Naive B cell (primary cell): ENCODE measurements at regions not wholly inside any gene's neighbourhood (a gene's known extent, or its start where the extent isn't known, plus 50 kb on each side); places are given as distances from the start of the nearest gene placed in this dataset.
A peak's percentile ranks its signal among the peaks of the same experiment; 100 is the strongest.

Source experiments
- ATAC-seq, 2 donors: fragments of 150-1000 bp; cut with Tn5 transposase; 2 replicates each; pipeline ENCODE4 v1.10.0; 2021; ENCODE audit warnings: low read depth in 2 of 2, mild to moderate bottlenecking in 2 of 2, moderate library complexity in 2 of 2
- DNase-seq: peaks from one replicate; pipeline ENCODE4 v3.0.0; 2022
- H3K27ac Mint-ChIP-seq, 6 donors: one replicate each; pipeline ENCODE4 v1.8.0; 2020 to 2022; ENCODE audit warnings: mild to moderate bottlenecking in 6 of 6, mixed read lengths in 6 of 6, moderate library complexity in 5 of 6, inconsistent platforms in 2 of 6
- H3K27me3 Mint-ChIP-seq, 3 donors: one replicate each; pipeline ENCODE4 v1.8.0; 2021 to 2022; ENCODE audit warnings: mixed read lengths in 3 of 3, mild to moderate bottlenecking in 1 of 3
- H3K36me3 Mint-ChIP-seq, 2 donors: one replicate each; pipeline ENCODE4 v1.8.0; 2020 to 2022; ENCODE audit warnings: mixed read lengths in 2 of 2, inconsistent platforms in 1 of 2, mild to moderate bottlenecking in 1 of 2
- H3K4me1 Mint-ChIP-seq, 3 donors: one replicate each; pipeline ENCODE4 v1.8.0; 2020 to 2022; ENCODE audit warnings: mixed read lengths in 3 of 3, inconsistent platforms in 1 of 3, mild to moderate bottlenecking in 1 of 3, moderate library complexity in 1 of 3
- H3K4me3 Mint-ChIP-seq, 8 donors: one replicate each; pipeline ENCODE4 v1.8.0; 2020 to 2022; ENCODE audit warnings: mild to moderate bottlenecking in 8 of 8, mixed read lengths in 8 of 8, moderate library complexity in 8 of 8, inconsistent platforms in 2 of 8
- H3K9me3 Mint-ChIP-seq, 7 donors: one replicate each; pipeline ENCODE4 v1.8.0; 2020 to 2022; ENCODE audit warnings: mixed read lengths in 7 of 7, mild to moderate bottlenecking in 5 of 7, inconsistent platforms in 2 of 7, moderate library complexity in 1 of 7

- no peak for DNase-seq
- H3K36me3 Mint-ChIP-seq: no peaks in the 10 kb centered on the region
Observed at GRCh38 chr5:53331463-53331862, 149.0 kb upstream of the FST start.

GRCh38 chr5:53333160-53333559 is 147.3 kb upstream of the FST start:
- ATAC-seq: no peak
- H3K9me3 Mint-ChIP-seq: peaks cover 0 to 4% (median 0%) of the 10 kb centered on the region in 7 donors
- no peak overlapping the region for H3K4me3 Mint-ChIP-seq
- peaks cover 0 to 3% (median 0%) of the 10 kb centered on the region in 3 donors for H3K27me3 Mint-ChIP-seq
- H3K36me3 Mint-ChIP-seq: no peaks in the 10 kb centered on the region
- no peaks in the 10 kb centered on the region for H3K4me1 Mint-ChIP-seq
- DNase-seq: no peak
- no peak overlapping the region for H3K27ac Mint-ChIP-seq

More at GRCh38 chr5:53331463-53331862, 149.0 kb upstream of the FST start:
- Mint-ChIP-seq H3K4me3 (no peak overlapping the region), H3K27me3 (peaks cover 0 to 3% (median 0%) of the 10 kb centered on the region in 3 donors), H3K27ac (no peak overlapping the region), H3K4me1 (no peaks in the 10 kb centered on the region), H3K9me3 (peaks cover 0 to 4% (median 0%) of the 10 kb centered on the region in 7 donors)
- no peak for ATAC-seq

- ATAC-seq (no peak), DNase-seq (no peak)
- Mint-ChIP-seq H3K4me3 (no peak overlapping the region), H3K9me3 (peaks cover 0 to 4% (median 0%) of the 10 kb centered on the region in 7 donors), H3K27ac (no peak overlapping the region), H3K36me3 (no peaks in the 10 kb centered on the region), H3K4me1 (no peaks in the 10 kb centered on the region), H3K27me3 (peaks cover 0 to 3% (median 0%) of the 10 kb centered on the region in 3 donors)
Observed at GRCh38 chr5:53334431-53334941, 145.9 kb upstream of the FST start.

GRCh38 chr5:53335115-53335514 is 145.3 kb upstream of the FST start:
- DNase-seq (no peak), ATAC-seq (no peak)
- H3K27ac Mint-ChIP-seq: no peak overlapping the region
- H3K4me1 Mint-ChIP-seq: no peaks in the 10 kb centered on the region
- H3K27me3 Mint-ChIP-seq: no peaks in the 10 kb centered on the region
- no peak overlapping the region for H3K4me3 Mint-ChIP-seq
- H3K9me3 Mint-ChIP-seq: peaks cover 0 to 4% (median 0%) of the 10 kb centered on the region in 7 donors
- H3K36me3 Mint-ChIP-seq: no peaks in the 10 kb centered on the region

- no peak overlapping the region for H3K27ac Mint-ChIP-seq
- ATAC-seq (no peak), DNase-seq (no peak)
- H3K27me3 Mint-ChIP-seq: no peaks in the 10 kb centered on the region
- H3K4me1 Mint-ChIP-seq: no peaks in the 10 kb centered on the region
- no peak overlapping the region for H3K4me3 Mint-ChIP-seq
- H3K36me3 Mint-ChIP-seq: no peaks in the 10 kb centered on the region
- peaks cover 0 to 8% (median 2%) of the 10 kb centered on the region in 7 donors for H3K9me3 Mint-ChIP-seq
Observed at GRCh38 chr5:53337827-53338226, 142.6 kb upstream of the FST start.

GRCh38 chr5:53338971-53339370 is 141.5 kb upstream of the FST start:
- no peaks in the 10 kb centered on the region for H3K36me3 Mint-ChIP-seq
- ATAC-seq (no peak), DNase-seq (no peak)
- no peak overlapping the region for H3K27ac Mint-ChIP-seq
- no peak overlapping the region for H3K4me3 Mint-ChIP-seq
- H3K9me3 Mint-ChIP-seq: peaks cover 0 to 15% (median 3%) of the 10 kb centered on the region in 7 donors
- no peaks in the 10 kb centered on the region for H3K27me3 Mint-ChIP-seq
- no peaks in the 10 kb centered on the region for H3K4me1 Mint-ChIP-seq

- DNase-seq: no peak
- Mint-ChIP-seq H3K4me3 (no peak overlapping the region), H3K27ac (no peak overlapping the region), H3K27me3 (peaks cover 0 to 4% (median 0%) of the 10 kb centered on the region in 3 donors), H3K4me1 (no peaks in the 10 kb centered on the region), H3K9me3 (peaks cover 0 to 15% (median 4%) of the 10 kb centered on the region in 7 donors), H3K36me3 (no peaks in the 10 kb centered on the region)
- no peak for ATAC-seq
Observed at GRCh38 chr5:53339962-53340540, 140.4 kb upstream of the FST start.

GRCh38 chr5:53340956-53341750 is 139.3 kb upstream of the FST start:
- Mint-ChIP-seq H3K27me3 (peaks cover 0 to 4% (median 2%) of the 10 kb centered on the region in 3 donors), H3K4me3 (no peak overlapping the region), H3K9me3 (peaks cover 0 to 15% (median 4%) of the 10 kb centered on the region in 7 donors), H3K36me3 (no peaks in the 10 kb centered on the region), H3K4me1 (no peaks in the 10 kb centered on the region), H3K27ac (no peak overlapping the region)
- ATAC-seq (no peak), DNase-seq (no peak)

GRCh38 chr5:53342236-53342635 is 138.2 kb upstream of the FST start:
- no peaks in the 10 kb centered on the region for H3K36me3 Mint-ChIP-seq
- H3K4me3 Mint-ChIP-seq: no peak overlapping the region
- DNase-seq (no peak), ATAC-seq (no peak)
- H3K9me3 Mint-ChIP-seq: peaks cover 0 to 15% (median 4%) of the 10 kb centered on the region in 7 donors
- no peaks in the 10 kb centered on the region for H3K4me1 Mint-ChIP-seq
- H3K27me3 Mint-ChIP-seq: peaks cover 0 to 4% (median 4%) of the 10 kb centered on the region in 3 donors
- no peak overlapping the region for H3K27ac Mint-ChIP-seq

GRCh38 chr5:53343187-53343586 is 137.2 kb upstream of the FST start:
- DNase-seq (no peak), ATAC-seq (no peak)
- H3K4me1 Mint-ChIP-seq: no peaks in the 10 kb centered on the region
- H3K9me3 Mint-ChIP-seq: peaks cover 0 to 15% (median 3%) of the 10 kb centered on the region in 7 donors
- H3K36me3 Mint-ChIP-seq: no peaks in the 10 kb centered on the region
- peaks cover 4 to 8% (median 4%) of the 10 kb centered on the region in 3 donors for H3K27me3 Mint-ChIP-seq
- no peak overlapping the region for H3K27ac Mint-ChIP-seq
- H3K4me3 Mint-ChIP-seq: no peak overlapping the region

- no peak for ATAC-seq
- Mint-ChIP-seq H3K27me3 (peaks cover 0 to 8% (median 4%) of the 10 kb centered on the region in 3 donors), H3K9me3 (peaks cover 0 to 16% (median 1%) of the 10 kb centered on the region in 7 donors), H3K4me3 (no peak overlapping the region), H3K36me3 (no peaks in the 10 kb centered on the region), H3K27ac (peak overlapping the region in 1 of 6 donors; percentile 31), H3K4me1 (no peaks in the 10 kb centered on the region)
- DNase-seq: no peak
Observed at GRCh38 chr5:53350368-53350767, 130.1 kb upstream of the FST start.

- Mint-ChIP-seq H3K36me3 (no peaks in the 10 kb centered on the region), H3K9me3 (peaks cover 0 to 18% (median 1%) of the 10 kb centered on the region in 7 donors), H3K4me1 (no peaks in the 10 kb centered on the region), H3K4me3 (no peak overlapping the region), H3K27ac (no peak overlapping the region), H3K27me3 (peaks cover 0 to 8% (median 1%) of the 10 kb centered on the region in 3 donors)
- ATAC-seq (no peak), DNase-seq (no peak)
Observed at GRCh38 chr5:53350991-53351770, 129.2 kb upstream of the FST start.

GRCh38 chr5:53355316-53355715 is 125.1 kb upstream of the FST start:
- Mint-ChIP-seq H3K9me3 (peaks cover 0 to 18% (median 3%) of the 10 kb centered on the region in 7 donors), H3K4me3 (no peak overlapping the region), H3K4me1 (no peaks in the 10 kb centered on the region), H3K36me3 (no peaks in the 10 kb centered on the region), H3K27me3 (no peaks in the 10 kb centered on the region), H3K27ac (no peak overlapping the region)
- DNase-seq (no peak), ATAC-seq (no peak)
